Large intestine (tissue), 3 donors: ENCODE measurements at regions not wholly inside any gene's neighbourhood (a gene's known extent, or its start where the extent isn't known, plus 50 kb on each side); places are given as distances from the start of the nearest gene placed in this dataset.
"Not testable (repeated sequence)": the region's sequence is repeated elsewhere in the genome, so short reads cannot be mapped to it uniquely, and the experiment has no call there.

Source experiments
- DNase-seq, 2 donors: peaks; one replicate each; pipeline versions ENCODE4 v3.0.0 to v3.0.0-alpha.2; 2013
- H3K27ac ChIP-seq: one replicate; pipeline ENCODE4 v1.5.1; 2013; ENCODE audit warnings: low read length
- H3K27me3 ChIP-seq: 2 replicates; pipeline ENCODE4 v1.6.1; 2013; ENCODE audit warnings: low read length; ENCODE audit not compliant: control insufficient read depth, insufficient read depth
- H3K36me3 ChIP-seq: 2 replicates; pipeline ENCODE4 v1.6.1; 2013; ENCODE audit warnings: low read length; ENCODE audit not compliant: control insufficient read depth, insufficient read depth
- H3K4me1 ChIP-seq: one replicate; pipeline ENCODE4 v1.6.1; 2013; ENCODE audit warnings: low read length; ENCODE audit not compliant: control insufficient read depth, insufficient read depth
- H3K4me3 ChIP-seq: one replicate; pipeline ENCODE4 v1.5.1; 2013; ENCODE audit warnings: low read length
- H3K9me3 ChIP-seq: one replicate; pipeline ENCODE4 v1.6.1; 2013; ENCODE audit warnings: mild to moderate bottlenecking, low read depth, low read length, moderate library complexity; ENCODE audit not compliant: control insufficient read depth
- WGBS: methylation state at CpG from one replicate; pipeline ENCODE4 v1.1.5; 2013; ENCODE audit warnings: low lambda C conversion rate; ENCODE audit not compliant: insufficient coverage; 5-methylcytosine and 5-hydroxymethylcytosine counted together

DNA sequence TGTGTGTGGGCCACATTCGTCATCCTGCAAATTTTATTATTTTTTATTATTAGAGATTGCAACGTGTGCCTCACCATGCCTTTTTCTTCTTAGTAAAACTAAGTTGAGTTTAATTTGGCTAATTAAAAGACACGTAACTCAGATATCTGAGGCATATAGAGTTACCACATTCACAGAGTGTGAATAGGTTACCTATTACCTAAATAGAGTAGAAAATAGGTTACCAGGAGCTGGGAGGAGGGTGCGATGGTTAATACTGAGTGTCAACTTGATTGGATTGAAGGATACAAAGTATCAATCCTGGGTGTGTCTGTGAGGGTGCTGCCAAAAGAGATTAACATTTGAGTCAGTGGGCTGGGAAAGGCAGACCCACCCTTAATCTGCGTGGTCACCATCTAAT lies 116.3 kb upstream of the CARD11 start:
- 60% methylated on average over 1 of the region's 5 CpGs for WGBS
- not testable (repeated sequence) for H3K9me3 ChIP-seq, H3K36me3 ChIP-seq, H3K4me3 ChIP-seq, H3K4me1 ChIP-seq, DNase-seq, H3K27me3 ChIP-seq, H3K27ac ChIP-seq

DNA sequence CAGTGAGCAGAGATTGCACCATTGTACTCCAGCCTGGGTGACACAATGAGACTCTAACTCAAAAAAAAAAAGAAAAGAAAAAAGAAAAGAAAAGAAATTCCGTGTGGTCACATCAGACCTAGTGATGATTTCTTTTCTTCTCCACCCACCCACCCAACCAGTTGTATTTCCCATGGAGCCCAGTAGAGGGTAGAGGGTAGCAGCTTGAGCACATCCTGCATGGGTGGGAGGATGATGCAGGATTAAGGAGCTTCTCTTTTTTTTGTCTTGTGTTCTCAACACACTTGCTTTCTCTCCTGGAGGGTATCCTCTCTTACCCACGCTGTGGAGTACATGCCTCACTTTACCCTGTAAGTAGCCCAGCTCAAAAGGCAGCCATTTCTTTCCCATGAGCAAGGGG lies 118.6 kb upstream of the CARD11 start:
- Histone ChIP-seq H3K4me3 (no peak overlapping the region), H3K27me3 (no peaks in the 10 kb centered on the region), H3K9me3 (no peaks in the 10 kb centered on the region), H3K36me3 (no peaks in the 10 kb centered on the region), H3K4me1 (peaks cover 10% of the 10 kb centered on the region), H3K27ac (no peak overlapping the region)
- WGBS: 100% methylated on average over 1 of the region's 2 CpGs
- no peak for DNase-seq

DNA sequence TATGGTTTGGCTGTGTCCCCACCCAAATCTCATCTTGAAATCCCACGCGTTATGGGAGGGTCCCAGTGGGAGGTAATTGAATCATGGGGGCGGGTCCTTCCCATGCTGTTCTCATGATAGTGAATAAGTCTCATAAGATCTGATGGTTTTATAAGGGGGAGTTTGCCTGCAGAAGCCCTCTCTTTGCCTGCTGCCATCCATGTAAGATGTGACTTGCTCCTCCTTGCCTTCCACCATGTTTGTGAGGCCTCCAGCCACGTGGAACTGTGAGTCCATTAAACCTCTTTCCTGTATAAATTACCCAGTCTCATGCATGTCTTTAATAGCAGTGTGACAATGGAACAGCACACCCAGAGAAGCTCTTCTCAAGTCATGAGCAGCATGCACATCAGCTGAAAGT lies 119.1 kb upstream of the CARD11 start:
- peaks cover 10% of the 10 kb centered on the region for H3K4me1 ChIP-seq
- not testable (repeated sequence) for DNase-seq, H3K9me3 ChIP-seq, H3K27ac ChIP-seq, H3K27me3 ChIP-seq, H3K4me3 ChIP-seq, H3K36me3 ChIP-seq
- WGBS: no CpG with 5 or more reads among the region's 4 CpGs

DNA sequence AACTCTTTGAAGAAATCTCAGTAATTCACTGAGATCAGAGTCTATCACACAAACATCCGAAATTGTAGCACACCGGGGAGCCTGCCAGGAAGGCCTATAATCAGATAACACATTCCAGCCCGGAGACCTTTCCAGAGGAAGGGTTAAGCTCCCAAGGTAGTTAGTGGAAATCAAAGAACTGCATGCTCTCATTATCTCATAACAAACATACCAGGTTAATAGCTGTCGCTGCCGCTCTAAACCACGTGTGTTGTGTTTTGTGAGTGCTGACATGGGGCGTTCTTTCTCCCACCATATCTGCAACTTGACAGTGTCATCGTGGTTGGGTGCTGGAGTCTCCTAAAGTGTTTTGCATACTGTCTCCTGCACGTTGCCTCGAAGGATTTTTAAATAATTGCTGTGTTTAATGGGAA lies 120.7 kb upstream of the CARD11 start:
- no peaks in the 10 kb centered on the region for H3K27me3 ChIP-seq
- WGBS: no CpG with 5 or more reads among the region's 10 CpGs
- no peaks in the 10 kb centered on the region for H3K9me3 ChIP-seq
- H3K4me1 ChIP-seq: peaks cover 10% of the 10 kb centered on the region
- H3K36me3 ChIP-seq: no peaks in the 10 kb centered on the region
- H3K27ac ChIP-seq: no peak overlapping the region
- H3K4me3 ChIP-seq: no peak overlapping the region
- peak; percentile 11 to 49 for DNase-seq

DNA sequence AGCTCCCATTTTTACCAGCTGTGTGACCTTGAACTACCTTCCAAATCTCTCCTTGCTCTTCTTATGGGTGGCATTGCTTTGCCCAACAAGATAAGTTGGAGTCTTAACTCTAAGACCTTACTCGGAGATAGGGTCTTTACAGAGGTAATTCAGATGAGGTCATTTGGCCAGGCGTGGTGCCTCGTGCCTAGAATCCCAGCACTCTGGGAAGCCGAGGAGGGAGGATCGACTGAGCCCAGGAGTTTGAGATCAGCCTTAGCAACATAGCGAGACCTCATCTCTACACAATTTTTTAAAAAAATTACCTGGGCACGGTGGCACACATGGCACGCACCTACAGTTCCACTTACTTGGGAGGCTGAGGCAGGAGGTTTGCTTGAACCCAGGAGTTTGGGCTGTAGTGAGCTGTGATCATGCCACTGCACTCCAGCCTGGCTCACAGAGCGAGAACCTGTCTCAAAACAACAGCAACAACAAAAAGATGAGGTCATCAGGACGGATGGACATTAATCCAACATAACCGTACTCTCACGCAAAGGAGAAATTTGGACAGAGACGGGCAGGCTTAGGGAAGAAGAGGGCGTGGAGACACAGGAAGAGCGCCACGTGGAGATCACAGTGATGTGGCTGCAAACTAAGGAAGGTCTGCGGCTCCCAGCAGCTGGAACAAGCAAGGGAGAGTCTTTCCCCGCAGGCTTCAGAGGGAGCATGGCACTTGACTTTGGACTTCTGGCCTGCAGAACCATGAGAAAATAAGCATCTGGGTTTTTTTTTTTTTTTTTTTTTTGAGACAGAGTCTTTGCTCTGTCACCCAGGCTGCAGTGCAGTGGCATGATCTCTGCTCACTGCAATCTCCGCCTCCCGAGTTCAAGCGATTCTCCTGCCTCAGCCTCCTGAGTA lies 122.3 kb upstream of the CARD11 start:
- Histone ChIP-seq H3K27me3 (no peaks in the 10 kb centered on the region), H3K27ac (no peak overlapping the region), H3K4me3 (no peak overlapping the region), H3K4me1 (peaks cover 10% of the 10 kb centered on the region), H3K36me3 (no peaks in the 10 kb centered on the region), H3K9me3 (no peaks in the 10 kb centered on the region)
- 91% methylated on average over 4 of the region's 21 CpGs for WGBS
- no peak for DNase-seq

DNA sequence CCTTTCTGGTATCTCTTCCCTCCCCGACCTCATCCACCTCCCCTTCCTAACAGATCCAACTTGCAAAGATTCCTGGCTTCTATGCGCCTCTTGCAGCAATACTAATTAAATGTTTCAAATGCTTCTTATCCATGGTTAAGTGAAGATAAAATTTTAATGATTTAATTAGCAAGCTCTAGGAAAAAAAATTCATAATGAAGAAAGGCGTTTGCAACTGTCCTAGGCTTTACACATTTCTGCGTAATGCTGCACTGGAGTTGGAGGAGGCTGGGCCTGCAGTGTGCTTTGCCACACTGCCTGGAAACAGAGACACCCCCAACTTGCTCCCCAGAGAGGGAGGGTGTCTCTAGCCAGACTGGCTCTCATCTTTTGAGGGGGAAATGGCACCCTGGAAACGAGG lies 123.9 kb upstream of the CARD11 start:
- Histone ChIP-seq H3K9me3 (no peaks in the 10 kb centered on the region), H3K27ac (no peak overlapping the region), H3K36me3 (no peaks in the 10 kb centered on the region), H3K4me3 (no peak overlapping the region), H3K27me3 (no peaks in the 10 kb centered on the region), H3K4me1 (peaks cover 10% of the 10 kb centered on the region)
- 86% methylated on average over 2 of the region's 5 CpGs for WGBS
- no peak for DNase-seq

DNA sequence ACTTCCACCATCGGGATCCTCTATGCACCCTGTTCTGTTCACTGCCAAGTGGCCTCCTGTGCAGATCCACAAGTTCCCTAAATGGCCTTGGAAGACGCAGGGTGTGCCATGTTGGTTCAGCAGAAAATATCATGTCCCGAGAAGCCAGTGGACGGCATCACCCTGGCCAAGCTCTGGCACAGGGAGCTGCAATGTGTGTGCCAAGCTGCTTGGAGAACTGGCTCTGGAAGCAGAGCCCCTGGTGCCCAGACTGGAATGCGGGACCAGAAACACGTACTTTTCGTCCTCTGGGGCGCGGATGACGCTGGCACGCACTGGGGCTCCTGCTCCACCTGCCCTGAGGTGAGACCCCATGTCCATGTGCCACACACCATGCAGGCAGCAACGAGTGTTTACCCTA lies 124.7 kb upstream of the CARD11 start:
- H3K27ac ChIP-seq: no peak overlapping the region
- DNase-seq: no peak
- peaks cover 10% of the 10 kb centered on the region for H3K4me1 ChIP-seq
- H3K36me3 ChIP-seq: no peaks in the 10 kb centered on the region
- no peaks in the 10 kb centered on the region for H3K9me3 ChIP-seq
- H3K4me3 ChIP-seq: no peak overlapping the region
- WGBS: no CpG with 5 or more reads among the region's 12 CpGs
- no peaks in the 10 kb centered on the region for H3K27me3 ChIP-seq

DNA sequence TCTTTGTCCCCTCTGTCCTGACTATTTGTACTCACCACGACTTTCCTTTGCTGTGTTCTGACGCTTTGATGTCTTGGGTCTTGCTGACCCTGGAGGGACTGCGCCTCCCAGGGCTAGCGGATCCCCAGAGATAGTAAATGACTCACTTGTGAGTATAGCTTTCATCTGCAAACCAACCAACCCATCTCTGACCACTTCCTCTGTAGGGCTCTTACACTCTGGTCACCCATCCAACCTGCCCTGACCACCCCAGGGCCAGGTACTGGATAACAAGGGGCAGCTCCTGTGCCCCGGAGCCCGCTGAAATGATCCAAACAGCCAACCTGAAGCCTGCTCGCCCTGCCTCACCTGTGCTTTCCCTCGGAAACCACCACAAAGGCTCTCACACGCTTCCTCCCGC lies 125.2 kb upstream of the CARD11 start:
- H3K27me3 ChIP-seq: no peaks in the 10 kb centered on the region
- no peaks in the 10 kb centered on the region for H3K9me3 ChIP-seq
- DNase-seq: no peak
- H3K36me3 ChIP-seq: no peaks in the 10 kb centered on the region
- H3K27ac ChIP-seq: no peak overlapping the region
- H3K4me3 ChIP-seq: no peak overlapping the region
- no CpG with 5 or more reads among the region's 10 CpGs for WGBS
- H3K4me1 ChIP-seq: peaks cover 10% of the 10 kb centered on the region

DNA sequence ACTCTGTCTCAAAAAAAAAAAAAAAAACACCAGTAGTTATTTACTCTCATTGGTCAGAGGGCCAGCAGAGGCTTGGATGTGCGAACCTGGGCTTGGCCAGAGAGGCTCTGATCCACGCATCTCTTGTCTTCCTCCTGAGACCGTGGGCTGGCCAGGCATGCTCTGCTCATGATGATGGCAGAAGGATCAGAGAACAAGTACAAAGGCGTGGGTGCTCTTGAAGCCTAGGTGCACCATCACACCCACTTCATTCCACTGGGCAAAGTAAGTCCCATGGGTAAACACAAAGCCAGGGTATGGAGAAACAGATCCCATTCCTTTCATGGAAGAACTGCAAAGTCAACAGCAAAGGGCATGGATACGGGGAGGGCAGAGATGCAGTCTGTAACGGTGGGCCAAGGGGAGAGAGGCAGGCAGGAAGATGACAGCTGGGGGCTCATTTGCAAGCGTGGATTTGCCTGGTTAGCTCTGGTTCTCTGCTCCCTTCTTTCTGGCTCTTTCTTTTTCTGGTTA lies 128.2 kb upstream of the SDK1 start:
- Histone ChIP-seq H3K4me3 (no peak overlapping the region), H3K36me3 (no peaks in the 10 kb centered on the region), H3K27me3 (no peaks in the 10 kb centered on the region), H3K9me3 (no peaks in the 10 kb centered on the region), H3K27ac (no peak overlapping the region), H3K4me1 (no peaks in the 10 kb centered on the region)
- DNase-seq: no peak
- WGBS: no CpG with 5 or more reads among the region's 7 CpGs

DNA sequence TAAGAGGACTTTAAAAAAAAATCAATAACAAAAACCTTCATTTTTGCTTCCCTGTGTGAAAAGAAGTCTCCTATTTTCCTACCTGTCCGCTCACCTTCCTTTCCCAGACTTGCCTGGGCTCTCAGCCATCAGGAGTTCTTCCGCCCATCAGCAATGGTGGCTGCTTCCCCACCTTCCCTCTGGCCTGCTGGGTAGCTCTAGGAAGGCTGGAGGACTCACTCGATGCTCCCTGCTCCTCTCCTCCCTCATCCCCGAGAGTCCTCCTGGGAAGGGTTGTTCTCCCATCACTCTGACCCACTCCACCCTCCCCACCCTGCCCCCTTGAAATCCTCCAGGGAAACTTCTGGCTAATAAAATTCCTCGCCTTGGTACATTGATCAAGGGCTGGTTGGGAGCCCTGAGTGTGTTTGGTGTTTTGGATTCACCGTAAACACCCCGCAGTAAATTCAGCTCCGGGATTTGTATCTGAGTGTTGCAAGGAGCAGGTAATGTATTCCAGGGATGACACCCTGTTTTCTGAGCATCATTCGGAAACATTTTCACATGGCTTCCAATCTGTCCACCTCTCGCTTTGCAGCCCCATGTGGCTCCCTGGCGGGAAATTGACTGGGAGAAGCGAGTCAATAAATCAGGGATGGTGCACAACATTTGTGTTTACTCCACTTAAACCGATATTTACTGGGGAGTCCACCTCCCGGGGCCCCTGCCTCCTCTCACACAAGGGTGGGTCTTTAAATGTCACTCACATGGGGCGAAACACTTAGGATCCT lies 126.4 kb upstream of the SDK1 start:
- WGBS: no CpG with 5 or more reads among the region's 15 CpGs
- H3K36me3 ChIP-seq: no peaks in the 10 kb centered on the region
- no peak for DNase-seq
- H3K9me3 ChIP-seq: no peaks in the 10 kb centered on the region
- no peaks in the 10 kb centered on the region for H3K4me1 ChIP-seq
- H3K4me3 ChIP-seq: no peak overlapping the region
- no peak overlapping the region for H3K27ac ChIP-seq
- no peaks in the 10 kb centered on the region for H3K27me3 ChIP-seq
